AG08396 (cell line): ENCODE measurements at regions not wholly inside any gene's neighbourhood (a gene's known extent, or its start where the extent isn't known, plus 50 kb on each side); places are given as distances from the start of the nearest gene placed in this dataset.

ENCODE experiments used
- DNase-seq: peaks from one replicate; pipeline ENCODE4 v3.0.0; 2012; ENCODE audit warnings: low spot score, mixed read lengths

DNA sequence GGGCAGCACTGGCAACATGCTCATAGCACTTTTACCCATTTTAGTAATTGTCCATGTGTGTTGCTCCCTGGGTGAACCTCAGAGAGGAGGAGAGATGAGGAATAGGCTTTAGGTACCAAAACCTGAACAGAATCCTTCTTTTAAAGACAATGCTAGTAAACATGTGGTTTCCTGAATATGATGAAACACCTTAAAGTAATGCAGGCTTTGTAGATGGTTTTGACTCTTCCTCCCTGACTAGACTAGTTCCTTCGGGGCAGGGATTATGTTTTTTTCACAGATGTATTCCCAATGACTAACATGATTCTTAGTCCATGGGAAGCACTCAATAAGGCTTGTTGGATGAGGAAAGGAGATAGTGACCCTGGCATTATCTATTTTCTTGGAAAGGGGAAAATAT lies 367.6 kb upstream of the JAG1 start:
- no peak for DNase-seq

DNA sequence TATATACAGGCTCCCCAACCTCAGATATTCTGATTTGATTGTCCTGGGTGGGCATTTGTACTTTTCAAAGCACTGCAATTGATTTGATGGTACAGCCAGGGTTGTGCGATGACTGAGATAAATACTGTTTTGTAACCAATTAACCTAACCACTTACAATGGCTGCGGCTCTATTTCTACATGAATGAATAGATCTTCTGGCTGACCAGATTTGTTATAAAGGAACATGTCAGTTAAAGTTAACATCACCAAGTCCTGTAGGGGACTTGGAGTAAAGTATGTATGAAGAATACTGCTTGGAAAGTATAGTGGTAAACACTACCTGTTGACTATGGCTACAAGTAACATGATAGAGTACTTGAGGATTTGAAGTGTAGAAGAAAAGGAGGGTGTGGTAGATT lies 369.2 kb upstream of the JAG1 start:
- DNase-seq: no peak

DNA sequence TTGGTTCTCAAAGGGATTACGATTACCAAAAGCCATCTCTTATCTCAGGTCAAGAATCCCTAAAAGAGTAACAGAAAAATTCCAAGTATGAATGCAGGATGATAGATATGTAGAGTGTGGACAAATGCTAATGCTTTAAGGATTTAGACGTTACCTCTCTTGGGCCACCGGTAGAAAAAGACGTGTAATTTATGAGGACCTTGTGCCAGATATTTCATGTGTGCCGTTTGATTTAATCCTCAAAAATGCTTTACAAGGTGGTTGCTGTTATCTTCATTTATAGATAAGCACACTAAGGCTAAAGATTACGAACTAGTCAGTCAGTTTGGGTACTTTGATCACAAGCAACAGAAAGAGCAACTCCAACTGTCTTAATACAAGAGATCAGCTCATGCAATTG lies 370.8 kb upstream of the JAG1 start:
- no peak for DNase-seq

DNA sequence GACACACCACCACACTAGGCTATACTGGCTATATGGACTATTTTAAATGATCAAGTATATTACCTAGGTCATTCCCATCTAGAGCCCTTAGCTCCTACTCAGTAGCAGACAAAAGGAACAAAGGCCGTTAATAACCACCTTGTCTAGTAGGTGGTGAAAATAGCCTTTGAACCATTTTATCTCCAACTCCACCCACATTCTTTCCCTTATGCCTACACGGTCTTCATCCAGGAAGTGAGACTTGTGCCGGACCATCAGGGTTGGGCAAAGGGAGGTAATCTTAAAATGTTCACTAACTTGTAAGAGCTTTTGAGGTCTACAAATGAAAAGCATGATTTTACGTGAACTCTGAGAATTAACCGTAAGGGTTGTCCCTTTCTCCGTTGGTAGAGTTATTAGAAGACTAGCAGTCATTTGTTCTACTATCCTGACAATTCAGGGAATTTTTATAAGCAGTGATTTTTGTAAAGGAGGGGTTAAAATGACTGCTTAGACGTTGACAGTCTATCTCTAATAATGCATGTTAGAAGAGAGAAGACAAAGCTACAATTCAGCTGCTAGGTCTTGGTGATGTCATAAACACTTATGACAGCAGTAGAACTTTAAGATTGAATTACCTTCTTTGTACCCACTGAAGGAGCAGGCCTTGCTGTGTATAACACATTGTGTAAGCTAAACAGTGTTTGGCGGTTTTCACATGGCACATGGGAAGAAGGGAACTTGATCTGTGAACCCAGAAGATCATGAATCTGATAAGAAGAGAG lies 371.8 kb upstream of the JAG1 start:
- DNase-seq: no peak

DNA sequence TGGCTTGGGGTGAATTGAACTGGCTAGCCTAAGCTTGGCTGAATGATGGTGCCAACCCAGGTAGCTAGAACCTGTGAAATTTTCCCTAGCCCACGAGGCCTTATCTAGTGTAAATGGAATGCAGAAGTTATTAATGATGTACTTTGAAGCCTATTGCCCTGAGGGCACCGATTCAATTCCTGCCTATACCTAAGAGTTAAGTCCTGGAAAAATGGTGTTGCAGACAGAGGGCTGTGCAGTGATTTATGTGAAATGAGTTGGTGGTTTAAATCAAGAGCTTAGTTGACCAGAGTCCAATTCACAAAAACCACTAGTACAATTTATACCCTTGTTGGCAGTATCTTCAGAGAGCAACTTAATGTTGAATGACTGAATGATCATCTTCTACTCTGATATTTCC lies 373.8 kb upstream of the JAG1 start:
- no peak for DNase-seq

DNA sequence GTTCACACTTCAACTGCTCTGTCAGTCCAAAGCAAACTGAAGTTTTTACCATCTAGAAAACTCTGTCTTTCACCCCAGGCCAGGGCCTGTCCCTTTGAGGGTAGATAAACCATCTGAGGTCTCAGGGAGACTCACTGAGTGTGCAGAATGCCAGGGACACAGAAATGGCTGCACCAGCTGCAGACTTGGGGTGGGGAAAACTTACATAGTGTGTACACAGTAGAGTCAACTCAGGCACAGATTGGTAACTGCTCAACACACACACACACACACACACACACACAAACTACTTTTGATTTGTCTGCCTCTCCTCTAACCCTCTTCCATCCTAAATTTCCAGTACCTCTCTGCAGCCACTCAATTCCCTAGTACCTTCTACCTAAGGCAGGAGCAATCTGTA lies 374.9 kb upstream of the JAG1 start:
- DNase-seq: no peak

DNA sequence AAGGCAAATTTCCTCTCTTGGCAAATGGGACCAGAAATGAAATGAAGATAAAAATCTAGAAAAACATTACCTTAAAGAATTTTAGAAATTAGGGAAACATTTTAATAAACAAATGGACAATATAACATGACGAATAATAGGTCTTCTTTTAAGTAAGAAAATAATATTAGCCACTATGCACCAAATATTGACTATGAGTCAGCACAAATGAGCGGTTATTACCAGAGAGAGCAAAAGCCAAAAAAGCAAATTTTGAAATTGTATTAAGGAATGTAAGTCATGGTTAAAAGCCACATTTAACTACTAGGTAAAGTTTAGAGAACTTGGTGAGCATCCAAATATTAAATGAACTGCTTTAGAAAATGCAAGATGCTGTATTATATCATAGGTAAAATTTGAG lies 376.6 kb upstream of the JAG1 start:
- DNase-seq: no peak

DNA sequence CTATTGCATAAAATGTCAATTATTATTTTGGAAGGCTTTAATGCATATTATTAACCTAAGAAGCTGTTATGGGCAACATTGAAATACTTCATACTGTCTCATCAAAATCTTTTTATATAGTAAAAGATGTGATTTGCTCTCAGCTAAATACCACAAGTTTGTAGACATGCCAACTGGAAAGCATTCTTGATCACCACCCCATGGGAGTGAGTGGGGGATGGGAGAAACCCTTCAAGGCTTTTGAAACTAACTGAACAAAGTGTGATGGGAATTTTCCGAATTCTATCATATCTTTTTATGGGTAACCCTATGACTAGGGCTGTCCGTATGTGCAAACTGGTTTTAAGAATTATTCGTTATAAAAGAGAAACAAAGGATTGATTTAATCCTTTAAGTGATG lies 377.3 kb upstream of the JAG1 start:
- no peak for DNase-seq

DNA sequence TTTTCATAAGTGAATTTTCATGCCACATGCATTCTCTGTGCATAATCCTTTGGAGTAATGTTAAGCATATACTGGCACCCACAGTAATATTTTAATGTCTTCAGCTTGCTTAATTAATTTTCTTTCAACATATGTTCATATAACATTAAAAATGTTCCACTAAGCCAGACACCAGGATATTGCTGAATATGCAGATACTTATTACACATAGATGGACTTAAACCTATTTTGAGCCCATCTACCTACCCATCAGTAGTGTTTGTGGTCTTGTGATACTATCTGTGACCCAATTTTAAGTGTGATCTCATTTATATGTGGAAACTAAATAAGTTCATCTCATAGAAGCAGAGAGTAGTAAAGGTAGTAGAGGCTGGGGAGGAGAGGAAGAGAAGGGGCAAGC lies 379.5 kb upstream of the JAG1 start:
- DNase-seq: no peak

DNA sequence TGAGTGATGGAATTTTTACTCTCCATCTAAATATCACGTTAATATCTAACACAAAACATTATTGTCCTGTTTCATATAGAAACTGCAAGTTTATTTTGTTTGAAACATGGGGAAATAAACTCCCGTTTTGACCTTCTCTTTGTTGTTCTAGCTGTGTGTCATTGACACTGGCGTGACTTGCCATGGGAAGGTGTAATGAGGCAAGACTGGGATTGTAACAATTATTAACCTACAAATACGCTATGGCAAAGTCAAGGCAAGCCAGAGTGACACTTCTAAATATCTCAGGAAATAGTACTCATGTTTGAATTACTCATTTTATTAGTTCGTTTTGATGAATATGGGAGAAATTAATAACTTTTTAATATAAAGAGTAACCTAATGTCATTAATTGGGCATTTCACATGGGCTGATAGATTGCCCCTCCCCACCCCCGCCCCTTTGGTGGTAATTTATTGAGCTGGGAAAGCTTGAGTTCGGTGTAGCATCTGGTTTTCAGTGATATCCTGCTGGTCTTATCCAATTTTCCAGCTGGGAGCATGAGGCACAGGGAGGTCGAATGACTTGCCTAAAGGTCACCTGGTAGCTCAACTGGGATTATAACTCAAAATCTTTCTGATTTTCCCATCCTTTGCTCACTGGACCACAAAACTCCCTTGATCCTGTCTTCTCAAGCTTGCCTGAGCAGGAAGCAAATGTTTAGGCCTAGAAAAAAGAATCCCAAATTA lies 380.6 kb upstream of the JAG1 start:
- no peak for DNase-seq

DNA sequence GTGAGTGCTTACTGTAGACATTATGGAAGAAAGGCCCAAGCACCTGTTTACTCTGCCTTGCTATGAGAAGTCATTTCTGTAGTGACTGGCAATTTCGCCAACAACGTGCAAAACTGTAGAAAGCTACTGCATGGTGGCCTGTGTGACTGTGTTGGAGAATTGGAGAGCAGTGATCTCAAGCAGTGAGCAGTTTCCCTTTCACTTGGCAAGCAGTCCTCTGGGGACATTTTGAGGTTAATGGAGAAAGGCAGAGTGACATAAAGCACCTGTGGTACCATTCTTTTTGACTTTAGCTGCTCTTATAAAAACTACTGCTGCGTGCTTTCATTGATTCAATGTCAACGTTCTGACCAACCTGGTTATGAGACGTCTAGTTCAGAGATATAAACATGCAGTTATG lies 382.6 kb upstream of the JAG1 start:
- DNase-seq: no peak

DNA sequence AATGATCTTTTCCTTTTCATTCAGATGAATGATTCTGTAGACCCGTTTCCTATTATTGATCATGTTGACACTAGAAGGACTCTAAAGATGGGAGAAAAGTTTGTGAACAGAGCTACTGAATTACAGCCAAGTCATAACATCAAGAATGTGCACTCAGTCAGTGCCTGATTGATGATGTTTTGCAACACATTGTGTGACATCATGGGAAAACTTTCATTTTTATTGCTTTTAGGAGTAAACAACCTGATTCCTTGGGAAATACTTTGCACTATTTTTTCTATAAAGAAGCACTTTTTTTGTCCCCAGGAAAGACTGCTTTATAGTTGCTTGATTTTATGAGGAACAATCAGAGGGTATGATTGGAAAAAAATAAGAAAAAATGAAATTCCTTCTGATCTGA lies 383.8 kb upstream of the JAG1 start:
- DNase-seq: no peak

DNA sequence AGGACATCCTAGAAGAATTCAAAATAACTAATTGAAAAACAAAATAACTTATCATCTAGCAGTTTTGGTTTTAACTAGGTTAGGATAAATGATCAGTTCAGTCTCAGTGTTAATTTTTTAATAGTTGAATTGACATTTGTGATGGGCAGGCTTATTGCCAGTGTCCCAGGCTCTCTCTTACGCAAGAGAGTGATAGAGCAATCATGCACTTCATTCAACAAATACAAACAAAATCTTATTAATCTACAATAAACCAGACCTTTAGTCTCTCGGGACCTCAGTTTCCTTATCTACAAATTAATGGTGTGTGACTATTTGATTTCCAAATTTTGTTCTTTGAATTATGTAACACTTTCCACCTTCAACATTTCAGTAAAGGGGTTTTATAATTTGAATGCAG lies 385.9 kb upstream of the JAG1 start:
- no peak for DNase-seq

DNA sequence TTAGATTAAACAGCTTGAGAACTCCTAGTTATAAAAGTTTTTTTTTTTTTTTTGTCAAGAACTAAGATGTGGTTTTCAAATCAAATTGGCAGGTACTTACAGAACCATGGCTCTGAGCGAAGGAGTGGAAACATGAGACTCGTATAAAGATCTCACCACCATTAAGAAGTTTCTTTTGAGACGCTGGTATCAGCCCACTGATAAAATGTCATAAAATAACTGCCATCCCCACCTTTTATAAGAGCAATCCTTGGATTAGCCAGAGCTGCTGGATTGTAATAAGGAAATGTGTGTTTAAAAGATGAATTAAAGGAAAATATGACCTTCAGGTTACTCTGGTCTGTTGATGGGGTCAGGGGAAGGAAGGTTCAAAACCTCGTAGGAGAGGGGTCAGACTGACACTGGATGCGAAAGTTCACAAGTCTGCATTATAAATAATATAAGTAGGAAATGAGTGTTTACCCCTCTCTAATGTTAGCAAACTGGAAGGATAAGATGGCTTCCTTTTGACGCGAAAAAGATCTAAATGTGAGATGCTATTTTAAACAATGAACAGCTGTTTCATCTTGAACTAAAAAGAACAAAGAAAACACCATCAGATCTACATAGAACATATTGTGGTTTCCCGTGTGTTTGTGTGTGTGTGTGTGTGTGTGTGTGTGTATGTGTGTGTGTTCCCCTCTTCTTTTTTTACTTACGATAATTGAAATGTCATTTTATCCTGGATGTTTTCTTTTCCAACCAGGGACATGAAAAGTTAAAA lies 386.8 kb upstream of the JAG1 start:
- no peak for DNase-seq

DNA sequence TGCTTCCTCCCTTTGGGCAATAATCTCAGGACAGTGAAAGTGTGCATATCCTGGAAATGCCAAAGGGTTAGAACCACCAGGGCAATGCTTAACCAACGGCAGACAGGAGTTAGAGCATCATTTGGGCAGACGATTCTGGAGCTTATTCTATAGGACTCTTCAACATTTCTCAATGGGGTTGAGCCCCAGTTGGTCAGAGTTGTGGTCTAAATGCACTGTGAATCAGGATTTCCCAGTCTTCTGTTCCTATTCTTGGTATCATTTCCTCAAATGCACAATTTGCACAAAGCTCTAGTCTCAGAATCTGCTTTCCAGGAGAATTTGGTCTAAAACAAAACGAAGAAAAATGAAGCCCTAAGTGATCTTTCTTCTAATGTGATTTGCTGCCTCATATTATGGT lies 389.6 kb upstream of the JAG1 start:
- no peak for DNase-seq

DNA sequence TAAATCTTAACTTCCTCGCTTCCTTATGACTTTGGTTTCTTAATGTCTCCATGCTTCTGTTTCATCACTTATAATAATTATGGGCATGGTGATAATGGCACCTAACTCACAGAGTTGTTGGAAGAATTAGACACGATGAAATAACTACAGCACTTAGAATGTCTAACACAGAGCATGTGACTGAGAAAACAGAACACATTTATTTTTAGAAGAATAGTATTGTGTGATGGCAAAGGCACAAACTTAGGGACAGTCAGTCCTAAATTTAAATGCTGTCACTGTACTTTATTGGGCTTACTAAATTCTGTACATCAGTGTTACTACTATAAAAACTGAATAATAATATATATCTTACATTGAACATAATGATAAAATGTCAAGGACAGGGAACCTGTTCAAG lies 391.1 kb upstream of the JAG1 start:
- no peak for DNase-seq

DNA sequence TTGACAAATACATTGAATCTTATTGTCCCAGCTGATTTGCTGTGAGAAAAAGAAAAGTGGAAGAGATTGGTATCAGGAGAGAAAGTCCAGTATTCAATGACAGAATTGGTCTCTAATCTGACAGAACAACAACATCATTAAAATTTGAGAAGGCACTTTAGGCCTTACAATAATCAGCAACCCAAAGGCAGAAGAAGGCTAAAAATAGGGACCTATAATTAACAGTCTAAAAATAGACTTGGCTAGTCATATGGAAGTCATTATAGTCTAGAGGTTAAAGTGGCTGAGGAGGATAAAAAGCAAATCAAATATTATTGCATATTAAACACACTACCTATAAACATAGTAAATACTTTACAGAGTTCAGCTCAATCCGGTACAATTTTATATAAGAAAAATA lies 393.6 kb upstream of the JAG1 start:
- DNase-seq: no peak

DNA sequence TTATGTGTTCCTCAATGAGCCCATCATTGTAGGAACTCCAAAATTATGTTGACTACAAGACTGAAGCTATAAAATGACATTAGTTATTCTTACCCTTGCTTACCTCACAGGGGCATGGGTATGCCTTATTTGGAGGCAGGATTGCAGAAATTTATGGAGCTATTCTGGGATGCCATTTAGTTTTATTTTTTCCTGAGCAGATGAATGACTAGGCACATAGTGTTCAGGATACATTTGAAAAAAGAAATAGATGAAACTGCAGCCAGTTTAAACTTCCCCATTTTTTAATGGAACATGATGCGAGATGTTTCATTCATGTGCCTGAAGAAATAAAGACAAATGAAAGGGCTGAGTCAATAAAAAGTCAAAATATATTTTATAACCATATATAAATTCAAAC lies 399.2 kb upstream of the JAG1 start:
- no peak for DNase-seq

DNA sequence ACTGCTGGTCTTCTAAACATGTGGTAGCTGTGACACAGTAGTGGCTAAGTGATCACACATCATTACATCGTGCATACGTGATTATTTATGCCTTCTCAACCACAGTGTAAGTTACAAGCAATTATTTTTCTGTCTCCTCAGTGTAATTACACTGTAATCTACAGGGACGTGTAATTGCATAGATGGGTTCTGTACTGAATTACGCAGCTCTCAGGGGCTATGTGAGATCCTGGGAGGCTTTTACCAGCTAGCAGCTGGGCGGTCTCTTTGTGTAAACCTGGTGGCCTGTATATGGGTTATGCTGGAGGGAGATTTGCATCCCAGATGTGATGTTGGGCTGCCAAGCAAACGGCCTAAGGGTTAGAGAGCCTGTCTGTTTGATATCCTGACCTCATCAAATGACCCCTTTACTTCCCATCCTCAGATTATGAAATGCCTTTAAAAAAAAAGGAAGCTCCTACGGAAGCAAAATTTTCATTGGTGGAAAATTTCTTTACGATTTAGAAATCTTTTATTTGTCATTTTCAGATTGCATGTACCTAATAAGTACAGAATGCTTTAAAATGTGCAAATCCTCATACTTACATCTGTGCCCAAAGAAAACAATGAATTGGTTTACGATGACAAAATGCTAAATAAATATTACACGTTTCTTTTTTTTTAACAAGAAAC lies 402.8 kb upstream of the JAG1 start:
- no peak for DNase-seq

DNA sequence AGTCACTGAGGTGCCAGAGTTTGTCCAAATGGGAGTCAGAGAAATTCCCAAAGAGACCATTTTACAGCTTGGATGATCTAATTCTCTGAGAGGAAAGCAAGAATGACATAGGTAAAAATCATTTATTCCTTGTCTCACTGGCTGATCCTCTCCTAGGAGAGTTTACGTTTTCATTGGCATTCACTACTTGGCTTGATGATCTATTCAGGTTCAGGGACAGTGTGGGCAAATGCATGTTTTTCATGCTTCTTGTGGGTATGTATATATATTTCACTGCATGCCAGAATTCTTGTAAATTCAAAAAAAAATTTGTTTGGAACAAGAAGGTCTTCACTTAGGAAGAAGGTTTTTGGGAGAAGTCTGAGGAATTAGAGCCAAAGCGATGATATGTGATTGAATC lies 403.4 kb upstream of the JAG1 start:
- DNase-seq: no peak

DNA sequence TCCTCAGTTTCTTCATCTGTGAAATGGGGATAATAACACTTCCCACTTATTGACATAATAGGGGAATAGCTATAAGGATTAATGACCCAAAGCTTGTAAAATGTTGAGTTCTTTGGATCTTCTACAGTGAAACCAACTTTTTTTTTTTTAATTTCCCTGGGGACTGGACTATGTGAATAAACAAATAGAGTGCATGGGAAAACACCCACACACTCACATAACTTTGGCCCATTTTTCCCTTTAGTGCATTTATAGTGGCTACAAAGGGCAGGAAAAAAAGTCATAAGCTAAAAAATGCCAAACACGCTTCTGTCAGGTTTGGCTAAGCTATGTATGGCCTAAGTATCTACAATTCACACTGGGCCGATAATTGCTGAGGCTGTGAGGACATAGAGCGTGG lies 406.2 kb upstream of the JAG1 start:
- DNase-seq: no peak

DNA sequence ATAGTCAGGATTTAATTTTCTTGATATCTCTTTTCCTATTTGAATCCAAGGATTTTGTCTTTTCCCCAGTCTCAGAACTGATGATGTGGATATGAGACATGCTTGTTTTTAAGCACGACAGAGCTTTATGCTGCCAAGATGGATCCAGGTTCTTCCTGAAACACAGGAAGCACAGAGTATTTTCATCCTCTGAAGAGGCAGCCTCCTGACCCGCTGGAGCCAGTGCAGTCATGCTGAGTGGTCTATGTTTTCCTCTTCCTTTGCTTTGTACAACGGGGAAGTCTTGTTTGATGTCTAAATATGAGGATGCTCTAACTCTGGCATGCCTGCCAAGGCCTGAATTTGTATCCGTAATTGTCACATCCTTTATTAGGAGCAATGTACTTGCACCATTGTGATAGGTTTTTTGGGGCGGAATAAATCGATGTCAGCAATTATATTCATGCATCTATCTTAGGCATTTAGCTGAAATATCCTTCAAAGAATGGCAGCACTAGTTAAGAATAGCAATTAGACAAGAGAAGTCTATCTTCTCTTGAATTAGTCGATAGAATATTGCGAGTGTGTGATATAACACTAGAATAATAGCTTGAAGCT lies 407.1 kb upstream of the JAG1 start:
- DNase-seq: no peak
